ENCODE measurements at regions not wholly inside any gene's neighbourhood (a gene's known extent, or its start where the extent isn't known, plus 50 kb on each side); places are given as distances from the start of the nearest gene placed in this dataset.

DNA sequence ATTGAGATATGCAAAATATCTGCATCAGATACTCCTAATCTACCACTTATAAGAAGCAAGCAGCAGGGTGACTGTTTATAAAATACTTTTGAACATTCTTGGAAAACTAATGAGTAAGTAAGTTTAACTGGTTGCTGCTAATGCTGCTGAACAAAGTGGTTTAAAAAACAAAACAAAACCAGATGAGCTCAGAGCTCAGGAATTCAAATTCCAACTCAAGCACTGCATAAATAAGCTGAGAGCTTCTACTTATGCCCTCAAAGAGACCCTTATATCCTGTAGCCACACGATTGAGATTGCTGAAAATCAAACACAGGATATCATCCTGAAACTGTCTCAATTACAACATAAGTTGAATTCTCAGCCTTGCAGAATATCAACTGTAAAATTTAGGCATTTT, 62.3 kb upstream of the NYAP2 start (continued):
- TF ChIP-seq HNF4G (IDR thresholded peaks at IDR 0.05) (no peak), TAF1 (conservative IDR thresholded peaks at IDR 0.05) (no peak)

DNA sequence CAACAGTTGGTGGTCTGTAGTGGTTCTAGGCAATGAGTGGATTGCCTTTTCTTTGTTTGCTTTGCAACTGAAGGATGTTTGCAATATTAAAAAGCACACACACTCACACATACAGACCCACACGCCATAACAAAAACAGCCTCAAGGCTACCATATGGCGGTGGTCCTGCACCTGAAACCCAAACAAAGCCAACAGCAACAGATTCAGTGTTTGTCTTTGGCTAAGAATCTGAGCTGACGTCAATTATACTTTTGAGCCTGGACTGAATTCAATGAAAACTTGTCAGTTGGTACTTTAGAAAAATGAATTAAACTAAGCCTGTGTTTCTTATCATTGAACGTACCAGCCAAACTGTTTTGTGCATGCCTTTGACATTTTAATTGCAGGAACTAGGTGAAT, 65.0 kb upstream of the NYAP2 start:
- TF ChIP-seq HNF4A (conservative IDR thresholded peaks at IDR 0.05) (no peak), FOXA1 (IDR thresholded peaks at IDR 0.05) (no peak)
- TF ChIP-seq, protein P1, sequence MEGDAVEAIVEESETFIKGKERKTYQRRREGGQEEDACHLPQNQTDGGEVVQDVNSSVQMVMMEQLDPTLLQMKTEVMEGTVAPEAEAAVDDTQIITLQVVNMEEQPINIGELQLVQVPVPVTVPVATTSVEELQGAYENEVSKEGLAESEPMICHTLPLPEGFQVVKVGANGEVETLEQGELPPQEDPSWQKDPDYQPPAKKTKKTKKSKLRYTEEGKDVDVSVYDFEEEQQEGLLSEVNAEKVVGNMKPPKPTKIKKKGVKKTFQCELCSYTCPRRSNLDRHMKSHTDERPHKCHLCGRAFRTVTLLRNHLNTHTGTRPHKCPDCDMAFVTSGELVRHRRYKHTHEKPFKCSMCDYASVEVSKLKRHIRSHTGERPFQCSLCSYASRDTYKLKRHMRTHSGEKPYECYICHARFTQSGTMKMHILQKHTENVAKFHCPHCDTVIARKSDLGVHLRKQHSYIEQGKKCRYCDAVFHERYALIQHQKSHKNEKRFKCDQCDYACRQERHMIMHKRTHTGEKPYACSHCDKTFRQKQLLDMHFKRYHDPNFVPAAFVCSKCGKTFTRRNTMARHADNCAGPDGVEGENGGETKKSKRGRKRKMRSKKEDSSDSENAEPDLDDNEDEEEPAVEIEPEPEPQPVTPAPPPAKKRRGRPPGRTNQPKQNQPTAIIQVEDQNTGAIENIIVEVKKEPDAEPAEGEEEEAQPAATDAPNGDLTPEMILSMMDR (IDR thresholded peaks at IDR 0.05; ENCODE audit: low read depth, low read length, missing input control) = no peak
- Histone ChIP-seq H3K4me3 (ENCODE audit: low read depth in 1 of 3, low read length in 3 of 3) (no peak overlapping the region), H3K4me1 (ENCODE audit: control insufficient read depth in 4 of 4, insufficient read depth in 4 of 4, low read length in 3 of 4) (no peaks in the 10 kb centered on the region), H3K27me3 (ENCODE audit: control insufficient read depth in 4 of 4, insufficient read depth in 4 of 4, low read length in 3 of 4) (no peaks in the 10 kb centered on the region), H3K9me3 (ENCODE audit: control insufficient read depth in 4 of 4, low read length in 3 of 4) (no peaks in the 10 kb centered on the region), H3K36me3 (ENCODE audit: control insufficient read depth in 4 of 4, insufficient read depth in 3 of 4, low read depth in 1 of 4, low read length in 3 of 4) (no peaks in the 10 kb centered on the region), H3K9ac (ENCODE audit: low read depth in 1 of 2, low read length in 2 of 2) (no peak overlapping the region), H3K27ac (ENCODE audit: low read depth in 1 of 2, low read length in 2 of 2) (no peak overlapping the region)
- 68% methylated on average over 4 of the region's 4 CpGs for WGBS
- no peak for DNase-seq (ENCODE audit: low spot score)

DNA sequence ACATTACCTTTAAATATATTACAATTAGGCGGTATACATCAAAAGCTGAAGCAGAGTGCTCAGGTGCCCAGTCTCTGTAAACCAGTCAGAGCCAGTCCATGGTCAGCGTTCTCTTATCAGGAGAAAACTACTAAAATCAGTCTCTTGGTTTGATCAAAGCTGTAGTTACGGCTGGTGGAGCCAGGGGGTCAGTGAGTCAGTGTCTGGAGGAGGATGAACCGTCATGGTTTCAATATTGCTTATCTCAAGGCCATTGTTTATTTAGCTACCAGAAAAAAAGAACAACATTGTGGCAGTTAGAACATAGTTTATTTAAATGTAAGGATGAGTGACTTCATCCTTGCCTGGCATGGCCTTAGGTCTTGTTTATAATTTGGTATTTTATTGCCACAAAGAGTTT, 71.3 kb upstream of the NYAP2 start:
- no peak overlapping the region for H3K9ac ChIP-seq (ENCODE audit: low read depth in 1 of 2, low read length in 2 of 2)
- TF ChIP-seq GABPA (IDR thresholded peaks at IDR 0.05 in 1 of 2, conservative IDR thresholded peaks at IDR 0.05 in 1 of 2) (no peak), FOXA1 (IDR thresholded peaks at IDR 0.05) (no peak), RXRA (IDR thresholded peaks at IDR 0.05) (no peak)
- TF ChIP-seq, protein P2, sequence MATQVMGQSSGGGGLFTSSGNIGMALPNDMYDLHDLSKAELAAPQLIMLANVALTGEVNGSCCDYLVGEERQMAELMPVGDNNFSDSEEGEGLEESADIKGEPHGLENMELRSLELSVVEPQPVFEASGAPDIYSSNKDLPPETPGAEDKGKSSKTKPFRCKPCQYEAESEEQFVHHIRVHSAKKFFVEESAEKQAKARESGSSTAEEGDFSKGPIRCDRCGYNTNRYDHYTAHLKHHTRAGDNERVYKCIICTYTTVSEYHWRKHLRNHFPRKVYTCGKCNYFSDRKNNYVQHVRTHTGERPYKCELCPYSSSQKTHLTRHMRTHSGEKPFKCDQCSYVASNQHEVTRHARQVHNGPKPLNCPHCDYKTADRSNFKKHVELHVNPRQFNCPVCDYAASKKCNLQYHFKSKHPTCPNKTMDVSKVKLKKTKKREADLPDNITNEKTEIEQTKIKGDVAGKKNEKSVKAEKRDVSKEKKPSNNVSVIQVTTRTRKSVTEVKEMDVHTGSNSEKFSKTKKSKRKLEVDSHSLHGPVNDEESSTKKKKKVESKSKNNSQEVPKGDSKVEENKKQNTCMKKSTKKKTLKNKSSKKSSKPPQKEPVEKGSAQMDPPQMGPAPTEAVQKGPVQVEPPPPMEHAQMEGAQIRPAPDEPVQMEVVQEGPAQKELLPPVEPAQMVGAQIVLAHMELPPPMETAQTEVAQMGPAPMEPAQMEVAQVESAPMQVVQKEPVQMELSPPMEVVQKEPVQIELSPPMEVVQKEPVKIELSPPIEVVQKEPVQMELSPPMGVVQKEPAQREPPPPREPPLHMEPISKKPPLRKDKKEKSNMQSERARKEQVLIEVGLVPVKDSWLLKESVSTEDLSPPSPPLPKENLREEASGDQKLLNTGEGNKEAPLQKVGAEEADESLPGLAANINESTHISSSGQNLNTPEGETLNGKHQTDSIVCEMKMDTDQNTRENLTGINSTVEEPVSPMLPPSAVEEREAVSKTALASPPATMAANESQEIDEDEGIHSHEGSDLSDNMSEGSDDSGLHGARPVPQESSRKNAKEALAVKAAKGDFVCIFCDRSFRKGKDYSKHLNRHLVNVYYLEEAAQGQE (IDR thresholded peaks at IDR 0.05) = no peak
- no peaks in the 10 kb centered on the region for H3K36me3 ChIP-seq (ENCODE audit: control insufficient read depth in 4 of 4, insufficient read depth in 3 of 4, low read depth in 1 of 4, low read length in 3 of 4)
- H3K4me1 ChIP-seq (ENCODE audit: control insufficient read depth in 4 of 4, insufficient read depth in 4 of 4, low read length in 3 of 4) = no peaks in the 10 kb centered on the region
- H3K27ac ChIP-seq (ENCODE audit: low read depth in 1 of 2, low read length in 2 of 2) = no peak overlapping the region
- 43% methylated on average over 4 of the region's 4 CpGs for WGBS
- peaks cover 0 to 2% (median 0%) of the 10 kb centered on the region in 4 donors for H3K27me3 ChIP-seq (ENCODE audit: control insufficient read depth in 4 of 4, insufficient read depth in 4 of 4, low read length in 3 of 4)
- DNase-seq (ENCODE audit: low spot score) = no peak
- no peak overlapping the region for H3K4me3 ChIP-seq (ENCODE audit: low read depth in 1 of 3, low read length in 3 of 3)
- H3K9me3 ChIP-seq (ENCODE audit: control insufficient read depth in 4 of 4, low read length in 3 of 4) = no peaks in the 10 kb centered on the region

DNA sequence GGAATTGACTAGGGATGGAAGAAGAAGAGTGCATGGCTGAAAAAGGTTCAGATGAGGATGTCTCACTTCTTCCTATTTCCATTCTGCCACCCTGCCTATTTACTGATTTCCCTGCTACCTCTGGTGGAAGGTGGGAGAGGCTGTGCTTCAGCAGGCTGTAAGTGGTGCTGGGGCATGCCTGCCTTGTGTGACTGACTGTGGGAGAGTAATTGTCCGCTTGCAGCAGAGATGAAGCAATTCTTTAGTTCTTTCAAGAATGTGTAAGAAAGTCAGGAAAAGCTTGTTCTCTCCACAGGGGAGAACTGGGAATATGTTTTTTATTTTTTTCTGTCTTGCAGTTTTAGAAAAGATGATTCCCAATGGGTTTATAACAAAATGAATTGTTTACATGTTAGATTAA, 72.5 kb upstream of the NYAP2 start:
- H3K27ac ChIP-seq (ENCODE audit: low read depth in 1 of 2, low read length in 2 of 2) = no peak overlapping the region
- TF ChIP-seq, protein P1 (IDR thresholded peaks at IDR 0.05; ENCODE audit: low read depth, low read length, missing input control) = no peak
- H3K9ac ChIP-seq (ENCODE audit: low read depth in 1 of 2, low read length in 2 of 2) = no peak overlapping the region
- no peak for DNase-seq (ENCODE audit: low spot score)
- H3K27me3 ChIP-seq (ENCODE audit: control insufficient read depth in 4 of 4, insufficient read depth in 4 of 4, low read length in 3 of 4) = peaks cover 0 to 2% (median 0%) of the 10 kb centered on the region in 4 donors
- 55% methylated on average over 1 of the region's 1 CpG for WGBS
- H3K36me3 ChIP-seq (ENCODE audit: control insufficient read depth in 4 of 4, insufficient read depth in 3 of 4, low read depth in 1 of 4, low read length in 3 of 4) = no peaks in the 10 kb centered on the region
- no peak overlapping the region for H3K4me3 ChIP-seq (ENCODE audit: low read depth in 1 of 3, low read length in 3 of 3)
- no peaks in the 10 kb centered on the region for H3K4me1 ChIP-seq (ENCODE audit: control insufficient read depth in 4 of 4, insufficient read depth in 4 of 4, low read length in 3 of 4)
- H3K9me3 ChIP-seq (ENCODE audit: control insufficient read depth in 4 of 4, low read length in 3 of 4) = no peaks in the 10 kb centered on the region

Data from liver (tissue), 8 donors.